ENCODE measurements at regions not wholly inside any gene's neighbourhood (a gene's known extent, or its start where the extent isn't known, plus 50 kb on each side); places are given as distances from the start of the nearest gene placed in this dataset.

GRCh38 chr12:25009496-25010092 is 60.7 kb upstream of the BCAT1 start:
- Mint-ChIP-seq H3K36me3 (ENCODE audit: low read depth, unreplicated experiment) (no peaks in the 10 kb centered on the region), H3K27me3 (ENCODE audit: low read depth, unreplicated experiment) (no peaks in the 10 kb centered on the region), H3K9me3 (ENCODE audit: unreplicated experiment) (no peaks in the 10 kb centered on the region), H3K27ac (ENCODE audit: unreplicated experiment) (no peak overlapping the region), H3K4me1 (ENCODE audit: low read depth, unreplicated experiment) (no peaks in the 10 kb centered on the region), H3K4me3 (ENCODE audit: unreplicated experiment) (no peak overlapping the region)
- DNase-seq (ENCODE audit: low read depth) (no peak), FAIRE-seq (no peak)
- Histone ChIP-seq H3K4me2 (ENCODE audit: low read length) (no peak overlapping the region), H3K9me3 (ENCODE audit: insufficient read depth, low read depth, low read length) (no peaks in the 10 kb centered on the region), H2AFZ (ENCODE audit: low read depth, low read length) (no peak overlapping the region), H3K9ac (ENCODE audit: low read length) (no peak overlapping the region), H3K4me1 (ENCODE audit: insufficient read depth, low read length) (no peaks in the 10 kb centered on the region), H3K79me2 (ENCODE audit: insufficient read depth, low read length) (no peaks in the 10 kb centered on the region), H4K20me1 (ENCODE audit: insufficient read depth, low read length) (no peaks in the 10 kb centered on the region), H3K4me3 (ENCODE audit: insufficient read depth, low read depth, low read length) (no peak overlapping the region), H3K27ac (ENCODE audit: low read depth, low read length) (no peak overlapping the region), H3K27me3 (ENCODE audit: insufficient read depth, low read length) (no peaks in the 10 kb centered on the region), H3K36me3 (ENCODE audit: insufficient read depth, low read length) (no peaks in the 10 kb centered on the region)
- no peak for TF ChIP-seq EZH2 (IDR thresholded peaks at IDR 0.05; ENCODE audit: insufficient read depth, low read length)
- no peak for TF ChIP-seq CTCF (IDR thresholded peaks at IDR 0.05; ENCODE audit: insufficient read depth, low read depth, low read length)

DNA sequence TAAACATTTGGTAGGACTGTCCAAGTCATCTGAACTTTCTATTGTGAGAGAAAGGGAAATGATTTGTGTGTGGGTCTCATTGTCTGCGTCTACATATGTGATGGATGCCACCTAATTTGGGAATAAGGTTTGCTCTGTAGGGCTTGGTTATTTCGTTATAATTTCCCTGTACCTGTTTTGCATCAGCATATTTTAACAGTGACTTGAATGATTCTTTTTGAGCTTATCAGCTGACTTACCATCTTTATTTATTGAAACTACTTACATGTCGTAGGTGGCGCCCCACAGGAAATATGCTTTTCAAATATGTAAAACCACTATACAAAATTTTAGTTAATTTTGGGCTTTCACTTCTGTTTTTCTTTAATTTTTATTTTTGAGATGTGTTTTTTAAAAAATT is 56.5 kb upstream of the BCAT1 start:
- H3K4me1 Mint-ChIP-seq (ENCODE audit: low read depth, unreplicated experiment) = no peaks in the 10 kb centered on the region
- no peaks in the 10 kb centered on the region for H3K27me3 ChIP-seq (ENCODE audit: insufficient read depth, low read length)
- no peak overlapping the region for H2AFZ ChIP-seq (ENCODE audit: low read depth, low read length)
- no peaks in the 10 kb centered on the region for H3K9me3 ChIP-seq (ENCODE audit: insufficient read depth, low read depth, low read length)
- peaks cover 4% of the 10 kb centered on the region for H3K27me3 Mint-ChIP-seq (ENCODE audit: low read depth, unreplicated experiment)
- H3K4me3 Mint-ChIP-seq (ENCODE audit: unreplicated experiment) = no peak overlapping the region
- DNase-seq (ENCODE audit: low read depth) (no peak), FAIRE-seq (no peak)
- TF ChIP-seq CTCF (IDR thresholded peaks at IDR 0.05; ENCODE audit: insufficient read depth, low read depth, low read length) (no peak), EZH2 (IDR thresholded peaks at IDR 0.05; ENCODE audit: insufficient read depth, low read length) (no peak)
- H3K9ac ChIP-seq (ENCODE audit: low read length) = no peak overlapping the region
- no peak overlapping the region for H3K27ac ChIP-seq (ENCODE audit: low read depth, low read length)
- no peaks in the 10 kb centered on the region for H3K36me3 ChIP-seq (ENCODE audit: insufficient read depth, low read length)
- no peak overlapping the region for H3K4me2 ChIP-seq (ENCODE audit: low read length)
- no peaks in the 10 kb centered on the region for H4K20me1 ChIP-seq (ENCODE audit: insufficient read depth, low read length)
- no peaks in the 10 kb centered on the region for H3K9me3 Mint-ChIP-seq (ENCODE audit: unreplicated experiment)
- H3K79me2 ChIP-seq (ENCODE audit: insufficient read depth, low read length) = no peaks in the 10 kb centered on the region
- no peak overlapping the region for H3K4me3 ChIP-seq (ENCODE audit: insufficient read depth, low read depth, low read length)
- no peak overlapping the region for H3K27ac Mint-ChIP-seq (ENCODE audit: unreplicated experiment)
- no peaks in the 10 kb centered on the region for H3K4me1 ChIP-seq (ENCODE audit: insufficient read depth, low read length)
- no peaks in the 10 kb centered on the region for H3K36me3 Mint-ChIP-seq (ENCODE audit: low read depth, unreplicated experiment)

- H3K4me3 Mint-ChIP-seq (ENCODE audit: unreplicated experiment) = no peak overlapping the region
- no peaks in the 10 kb centered on the region for H3K4me1 ChIP-seq (ENCODE audit: insufficient read depth, low read length)
- no peak overlapping the region for H3K9ac ChIP-seq (ENCODE audit: low read length)
- no peaks in the 10 kb centered on the region for H3K36me3 ChIP-seq (ENCODE audit: insufficient read depth, low read length)
- no peak overlapping the region for H3K4me2 ChIP-seq (ENCODE audit: low read length)
- no peaks in the 10 kb centered on the region for H3K27me3 ChIP-seq (ENCODE audit: insufficient read depth, low read length)
- no peaks in the 10 kb centered on the region for H3K36me3 Mint-ChIP-seq (ENCODE audit: low read depth, unreplicated experiment)
- no peak overlapping the region for H2AFZ ChIP-seq (ENCODE audit: low read depth, low read length)
- TF ChIP-seq EZH2 (IDR thresholded peaks at IDR 0.05; ENCODE audit: insufficient read depth, low read length) = no peak
- no peak for TF ChIP-seq CTCF (IDR thresholded peaks at IDR 0.05; ENCODE audit: insufficient read depth, low read depth, low read length)
- no peaks in the 10 kb centered on the region for H3K9me3 Mint-ChIP-seq (ENCODE audit: unreplicated experiment)
- no peak overlapping the region for H3K27ac ChIP-seq (ENCODE audit: low read depth, low read length)
- H3K4me3 ChIP-seq (ENCODE audit: insufficient read depth, low read depth, low read length) = no peak overlapping the region
- H3K27me3 Mint-ChIP-seq (ENCODE audit: low read depth, unreplicated experiment) = peaks cover 4% of the 10 kb centered on the region
- no peaks in the 10 kb centered on the region for H4K20me1 ChIP-seq (ENCODE audit: insufficient read depth, low read length)
- no peak overlapping the region for H3K27ac Mint-ChIP-seq (ENCODE audit: unreplicated experiment)
- no peaks in the 10 kb centered on the region for H3K9me3 ChIP-seq (ENCODE audit: insufficient read depth, low read depth, low read length)
- no peak for FAIRE-seq
- no peaks in the 10 kb centered on the region for H3K79me2 ChIP-seq (ENCODE audit: insufficient read depth, low read length)
- H3K4me1 Mint-ChIP-seq (ENCODE audit: low read depth, unreplicated experiment) = no peaks in the 10 kb centered on the region
- DNase-seq (ENCODE audit: low read depth) = no peak
Observed at GRCh38 chr12:25004447-25004846, 55.5 kb upstream of the BCAT1 start.

All from astrocyte (in vitro differentiated cells and primary cell).